ENCODE measurements at regions not wholly inside any gene's neighbourhood (a gene's known extent, or its start where the extent isn't known, plus 50 kb on each side); places are given as distances from the start of the nearest gene placed in this dataset.

GRCh38 chr17:79667746-79668145 is 56.9 kb upstream of the RBFOX3 start:
- Mint-ChIP-seq H3K9me3 (ENCODE audit: unreplicated experiment) (peaks cover 4% of the 10 kb centered on the region), H3K27ac (ENCODE audit: unreplicated experiment) (no peak overlapping the region), H3K27me3 (ENCODE audit: unreplicated experiment) (peaks cover 62% of the 10 kb centered on the region), H3K4me3 (ENCODE audit: unreplicated experiment) (no peak overlapping the region), H3K4me1 (ENCODE audit: unreplicated experiment) (no peaks in the 10 kb centered on the region), H3K36me3 (ENCODE audit: unreplicated experiment) (no peaks in the 10 kb centered on the region)
- no peak for DNase-seq (ENCODE audit: extremely low spot score, unreplicated experiment)
- TF ChIP-seq CTCF (IDR thresholded peaks at IDR 0.05) = no peak

GRCh38 chr17:79667121-79667715 is 56.4 kb upstream of the RBFOX3 start:
- no peaks in the 10 kb centered on the region for H3K36me3 Mint-ChIP-seq (ENCODE audit: unreplicated experiment)
- no peak for TF ChIP-seq CTCF (IDR thresholded peaks at IDR 0.05)
- H3K4me1 Mint-ChIP-seq (ENCODE audit: unreplicated experiment) = no peaks in the 10 kb centered on the region
- DNase-seq (ENCODE audit: extremely low spot score, unreplicated experiment) = no peak
- peaks cover 58% of the 10 kb centered on the region for H3K27me3 Mint-ChIP-seq (ENCODE audit: unreplicated experiment)
- H3K4me3 Mint-ChIP-seq (ENCODE audit: unreplicated experiment) = no peak overlapping the region
- no peak overlapping the region for H3K27ac Mint-ChIP-seq (ENCODE audit: unreplicated experiment)
- no peaks in the 10 kb centered on the region for H3K9me3 Mint-ChIP-seq (ENCODE audit: unreplicated experiment)

GRCh38 chr17:79666111-79666510 is 55.3 kb upstream of the RBFOX3 start:
- H3K36me3 Mint-ChIP-seq (ENCODE audit: unreplicated experiment) = no peaks in the 10 kb centered on the region
- DNase-seq (ENCODE audit: extremely low spot score, unreplicated experiment) = no peak
- peaks cover 8% of the 10 kb centered on the region for H3K9me3 Mint-ChIP-seq (ENCODE audit: unreplicated experiment)
- no peak overlapping the region for H3K27ac Mint-ChIP-seq (ENCODE audit: unreplicated experiment)
- no peak for TF ChIP-seq CTCF (IDR thresholded peaks at IDR 0.05)
- H3K27me3 Mint-ChIP-seq (ENCODE audit: unreplicated experiment) = peaks cover 57% of the 10 kb centered on the region
- H3K4me3 Mint-ChIP-seq (ENCODE audit: unreplicated experiment) = no peak overlapping the region
- no peaks in the 10 kb centered on the region for H3K4me1 Mint-ChIP-seq (ENCODE audit: unreplicated experiment)

GRCh38 chr17:79664930-79665737 is 54.3 kb upstream of the RBFOX3 start:
- Mint-ChIP-seq H3K4me1 (ENCODE audit: unreplicated experiment) (no peaks in the 10 kb centered on the region), H3K27ac (ENCODE audit: unreplicated experiment) (no peak overlapping the region), H3K9me3 (ENCODE audit: unreplicated experiment) (peaks cover 8% of the 10 kb centered on the region), H3K4me3 (ENCODE audit: unreplicated experiment) (no peak overlapping the region), H3K27me3 (ENCODE audit: unreplicated experiment) (peaks cover 56% of the 10 kb centered on the region), H3K36me3 (ENCODE audit: unreplicated experiment) (no peaks in the 10 kb centered on the region)
- peak; percentile 70 for DNase-seq (ENCODE audit: extremely low spot score, unreplicated experiment)
- no peak for TF ChIP-seq CTCF (IDR thresholded peaks at IDR 0.05)

- H3K4me3 Mint-ChIP-seq (ENCODE audit: unreplicated experiment) = no peak overlapping the region
- no peak overlapping the region for H3K27ac Mint-ChIP-seq (ENCODE audit: unreplicated experiment)
- peaks cover 53% of the 10 kb centered on the region for H3K27me3 Mint-ChIP-seq (ENCODE audit: unreplicated experiment)
- H3K9me3 Mint-ChIP-seq (ENCODE audit: unreplicated experiment) = peaks cover 8% of the 10 kb centered on the region
- no peak for TF ChIP-seq CTCF (IDR thresholded peaks at IDR 0.05)
- H3K4me1 Mint-ChIP-seq (ENCODE audit: unreplicated experiment) = no peaks in the 10 kb centered on the region
- no peaks in the 10 kb centered on the region for H3K36me3 Mint-ChIP-seq (ENCODE audit: unreplicated experiment)
- DNase-seq (ENCODE audit: extremely low spot score, unreplicated experiment) = no peak
These were observed 50.6 kb upstream of the RBFOX3 start for GRCh38 chr17:79661292-79662041.
